GM19452 (cell line): ENCODE measurements at regions not wholly inside any gene's neighbourhood (a gene's known extent, or its start where the extent isn't known, plus 50 kb on each side); places are given as distances from the start of the nearest gene placed in this dataset.
"Not testable (repeated sequence)": the region's sequence is repeated elsewhere in the genome, so short reads cannot be mapped to it uniquely, and the experiment has no call there.

Source experiments
- ATAC-seq: cut with Tn5 transposase; IDR thresholded peaks from one replicate; pipeline ENCODE4 v1.9.1; 2021; ENCODE audit not compliant: unreplicated experiment

- ATAC-seq, result no peak
These were observed 366.1 kb upstream of the FAM47C start for GRCh38 chrX:36642052-36642451.

GRCh38 chrX:36650622-36651021, 357.5 kb upstream of the FAM47C start:
- ATAC-seq, result no peak

- no peak for ATAC-seq
These were observed 324.7 kb upstream of the FAM47C start for GRCh38 chrX:36683507-36683906.

- ATAC-seq, result no peak
These were observed 324.1 kb upstream of the FAM47C start for GRCh38 chrX:36684053-36684452.

GRCh38 chrX:36721990-36722389, 286.2 kb upstream of the FAM47C start:
- ATAC-seq, result no peak

GRCh38 chrX:36753602-36754001, 254.6 kb upstream of the FAM47C start:
- no peak for ATAC-seq

GRCh38 chrX:36787752-36788151, 220.4 kb upstream of the FAM47C start:
- ATAC-seq, result no peak

GRCh38 chrX:36803151-36803550, 205.0 kb upstream of the FAM47C start:
- no peak for ATAC-seq

GRCh38 chrX:36804066-36804465, 204.1 kb upstream of the FAM47C start:
- ATAC-seq, result no peak

GRCh38 chrX:36844857-36845256, 163.3 kb upstream of the FAM47C start:
- no peak for ATAC-seq

- ATAC-seq, result no peak
These were observed 160.7 kb upstream of the FAM47C start for GRCh38 chrX:36847496-36847895.

GRCh38 chrX:36849407-36849806, 158.8 kb upstream of the FAM47C start:
- ATAC-seq, result no peak

GRCh38 chrX:36856849-36857248, 151.3 kb upstream of the FAM47C start:
- ATAC-seq, result no peak

GRCh38 chrX:36859231-36859630, 148.9 kb upstream of the FAM47C start:
- ATAC-seq, result no peak

- ATAC-seq, result no peak
These were observed 146.6 kb upstream of the FAM47C start for GRCh38 chrX:36861601-36862000.

GRCh38 chrX:36867143-36867542, 141.0 kb upstream of the FAM47C start:
- no peak for ATAC-seq

GRCh38 chrX:36868592-36868991, 139.6 kb upstream of the FAM47C start:
- no peak for ATAC-seq

GRCh38 chrX:36869457-36869856, 138.7 kb upstream of the FAM47C start:
- no peak for ATAC-seq

- ATAC-seq, result no peak
These were observed 110.5 kb upstream of the FAM47C start for GRCh38 chrX:36897690-36898089.

GRCh38 chrX:36898301-36898700, 109.9 kb upstream of the FAM47C start:
- ATAC-seq, result no peak

GRCh38 chrX:36904561-36904960, 103.6 kb upstream of the FAM47C start:
- not testable (repeated sequence) for ATAC-seq

- ATAC-seq, result peak; percentile 53
These were observed 99.1 kb upstream of the FAM47C start for GRCh38 chrX:36908801-36909675.

GRCh38 chrX:36909676-36910030, 98.5 kb upstream of the FAM47C start:
- no peak for ATAC-seq
